Small intestine (tissue), 7 donors: ENCODE measurements at regions not wholly inside any gene's neighbourhood (a gene's known extent, or its start where the extent isn't known, plus 50 kb on each side); places are given as distances from the start of the nearest gene placed in this dataset.

Source experiments
- DNase-seq, 2 donors: peaks; one replicate each; pipeline versions ENCODE4 v3.0.0 to v3.0.0-alpha.2; 2013
- FAIRE-seq: peaks from 2 replicates; lab custom pipeline; 2012; peaks lifted over from hg19 to GRCh38; lab: Jason Lieb, UNC
- H3K27ac ChIP-seq, 3 donors: one replicate each; pipeline ENCODE4 v1.5.1; 2013; ENCODE audit warnings: low read length in 2 of 3, mild to moderate bottlenecking in 2 of 3, control low read depth in 1 of 3, inconsistent platforms in 1 of 3, low read depth in 1 of 3, moderate library complexity in 1 of 3
- H3K27me3 ChIP-seq, 3 donors: one replicate each; pipeline ENCODE4 v1.6.1; 2013; ENCODE audit warnings: low read length in 3 of 3, inconsistent platforms in 1 of 3; ENCODE audit not compliant: control insufficient read depth in 3 of 3, insufficient read depth in 3 of 3
- H3K36me3 ChIP-seq, 3 donors: one replicate each; pipeline ENCODE4 v1.6.1; 2013; ENCODE audit warnings: low read length in 3 of 3, inconsistent platforms in 1 of 3, low read depth in 1 of 3, mild to moderate bottlenecking in 1 of 3, moderate library complexity in 1 of 3; ENCODE audit not compliant: control insufficient read depth in 3 of 3, insufficient read depth in 2 of 3
- H3K4me1 ChIP-seq, 3 donors: one replicate each; pipeline ENCODE4 v1.6.1; 2013; ENCODE audit warnings: low read length in 2 of 3, inconsistent platforms in 1 of 3, low read depth in 1 of 3, mild to moderate bottlenecking in 1 of 3, moderate library complexity in 1 of 3; ENCODE audit not compliant: control insufficient read depth in 3 of 3, insufficient read depth in 2 of 3
- H3K4me3 ChIP-seq, 3 donors: one replicate each; pipeline ENCODE4 v1.5.1; 2013; ENCODE audit warnings: low read length in 3 of 3, control low read depth in 1 of 3, inconsistent platforms in 1 of 3, low read depth in 1 of 3, mild to moderate bottlenecking in 1 of 3, moderate library complexity in 1 of 3
- H3K9me3 ChIP-seq, 2 donors: one replicate each; pipeline ENCODE4 v1.6.1; 2013; ENCODE audit warnings: low read depth in 1 of 2, low read length in 1 of 2; ENCODE audit not compliant: control insufficient read depth in 2 of 2, insufficient read depth in 1 of 2
- WGBS, 3 donors: extraction: QIAGEN DNeasy Blood & Tissue Kit; methylation state at CpG; one replicate each; pipeline ENCODE4 v1.1.7; 2013; 5-methylcytosine and 5-hydroxymethylcytosine counted together
- donor health status: healthy with polysubstance abuse.
- donor health status: control.
- donor health status: control.
- donor health status: Bipolar disorder and iron deficiency.
- donor health status: healthy.

GRCh38 chr1:4944911-4945310 lies 290.5 kb downstream of the AJAP1 start:
- no peaks in the 10 kb centered on the region for H3K36me3 ChIP-seq
- H3K9me3 ChIP-seq, result peaks cover 0 to under 1% of the 10 kb centered on the region in 2 donors
- 84 to 93% (median 89%) methylated on average over 9 of the region's 9 CpGs for WGBS, 3 donors
- no peak for DNase-seq
- H3K4me3 ChIP-seq, result no peak overlapping the region
- FAIRE-seq, result no peak
- no peaks in the 10 kb centered on the region for H3K4me1 ChIP-seq
- H3K27me3 ChIP-seq, result no peaks in the 10 kb centered on the region
- H3K27ac ChIP-seq, result no peak overlapping the region

- Histone ChIP-seq H3K36me3 (no peaks in the 10 kb centered on the region), H3K27ac (no peak overlapping the region), H3K9me3 (peaks cover 0 to 3% of the 10 kb centered on the region in 2 donors), H3K4me3 (no peak overlapping the region), H3K27me3 (no peaks in the 10 kb centered on the region), H3K4me1 (no peaks in the 10 kb centered on the region)
- FAIRE-seq (no peak), DNase-seq (no peak)
- WGBS, 3 donors, result 50 to 81% (median 66%) methylated on average over 5 of the region's 5 CpGs
Measured at GRCh38 chr1:4944072-4944471, 289.7 kb downstream of the AJAP1 start.

DNA sequence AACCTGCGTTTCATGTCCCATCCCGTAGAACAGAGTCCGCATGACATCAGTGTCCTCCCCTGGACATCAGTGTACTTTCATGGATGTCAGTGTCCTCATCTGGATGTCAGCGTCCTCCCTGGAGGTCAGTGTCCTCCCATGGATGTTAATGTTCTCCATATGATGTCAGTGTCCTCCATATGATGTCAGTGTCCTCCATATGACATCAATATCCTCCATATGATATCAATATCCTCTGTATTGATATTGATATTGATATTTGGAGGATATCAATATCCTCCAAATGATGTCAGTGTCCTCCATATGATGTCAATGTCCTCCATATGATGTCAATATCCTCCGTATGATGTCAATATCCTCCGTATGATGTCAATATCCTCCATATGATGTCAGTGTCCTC lies 284.9 kb downstream of the AJAP1 start:
- H3K27ac ChIP-seq, result no peak overlapping the region
- no peaks in the 10 kb centered on the region for H3K27me3 ChIP-seq
- no peaks in the 10 kb centered on the region for H3K36me3 ChIP-seq
- FAIRE-seq, result no peak
- no peak overlapping the region for H3K4me3 ChIP-seq
- WGBS, 3 donors, result 73 to 82% (median 76%) methylated on average over 6 of the region's 6 CpGs
- H3K4me1 ChIP-seq, result no peaks in the 10 kb centered on the region
- peaks cover 0 to 3% of the 10 kb centered on the region in 2 donors for H3K9me3 ChIP-seq
- no peak for DNase-seq

DNA sequence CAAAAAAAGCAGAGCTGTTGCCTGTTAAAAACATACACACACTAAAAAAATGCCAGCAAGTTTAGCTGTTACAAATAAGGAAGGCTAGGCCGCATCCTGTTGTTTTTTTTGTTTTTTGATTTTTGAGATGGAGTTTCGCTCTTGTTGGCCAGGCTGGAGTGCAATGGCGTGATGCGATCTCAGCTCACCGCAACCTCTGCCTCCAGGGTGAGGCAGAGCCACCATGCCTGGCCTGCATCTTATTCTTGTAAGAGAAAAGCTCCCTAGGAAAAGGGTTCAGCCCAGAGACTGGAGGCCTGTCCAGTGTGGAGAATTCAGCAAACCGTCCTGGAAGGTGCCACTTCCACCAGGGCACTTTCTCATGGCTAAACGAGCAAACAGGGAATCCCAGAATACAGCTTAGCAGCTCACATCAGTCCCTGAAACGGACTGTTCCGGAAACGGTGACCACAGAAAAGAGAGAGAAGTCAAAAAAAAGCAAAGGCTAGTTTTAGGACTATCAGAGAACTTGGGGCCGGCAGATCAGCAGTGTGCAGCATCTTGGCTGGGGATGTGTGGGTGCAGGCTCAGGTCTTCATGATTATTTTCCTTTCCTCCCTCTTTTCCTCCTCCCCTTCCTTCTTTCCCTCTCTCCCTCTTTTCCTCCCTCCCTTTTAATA lies 283.6 kb downstream of the AJAP1 start:
- H3K36me3 ChIP-seq, result no peaks in the 10 kb centered on the region
- no peaks in the 10 kb centered on the region for H3K4me1 ChIP-seq
- FAIRE-seq (no peak), DNase-seq (no peak)
- H3K9me3 ChIP-seq, result peaks cover 0 to 3% of the 10 kb centered on the region in 2 donors
- no peak overlapping the region for H3K4me3 ChIP-seq
- no peaks in the 10 kb centered on the region for H3K27me3 ChIP-seq
- no peak overlapping the region for H3K27ac ChIP-seq
- 86 to 88% (median 88%) methylated on average over 11 of the region's 11 CpGs for WGBS, 3 donors

DNA sequence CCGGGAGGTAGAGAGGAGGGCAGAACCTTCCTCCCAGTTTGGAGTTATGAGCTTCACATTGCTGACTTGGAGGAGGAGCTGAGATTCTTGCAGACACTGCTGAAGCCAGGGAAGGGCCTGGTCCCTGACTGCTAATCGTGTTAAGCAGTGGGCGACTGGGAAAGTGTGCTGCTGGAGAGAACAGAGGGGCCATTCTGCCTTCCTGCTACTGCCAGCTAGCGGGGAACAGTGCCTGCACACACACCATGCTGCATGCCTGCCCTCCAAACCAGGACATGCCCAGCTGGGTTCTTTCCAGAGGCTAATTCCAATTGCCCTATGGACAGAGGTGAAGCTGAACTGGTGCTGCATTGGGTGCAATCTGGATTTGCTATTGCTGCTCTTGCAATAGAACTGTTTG lies 281.4 kb downstream of the AJAP1 start:
- 52 to 72% (median 61%) methylated on average over 4 of the region's 4 CpGs for WGBS, 3 donors
- DNase-seq, result no peak

DNA sequence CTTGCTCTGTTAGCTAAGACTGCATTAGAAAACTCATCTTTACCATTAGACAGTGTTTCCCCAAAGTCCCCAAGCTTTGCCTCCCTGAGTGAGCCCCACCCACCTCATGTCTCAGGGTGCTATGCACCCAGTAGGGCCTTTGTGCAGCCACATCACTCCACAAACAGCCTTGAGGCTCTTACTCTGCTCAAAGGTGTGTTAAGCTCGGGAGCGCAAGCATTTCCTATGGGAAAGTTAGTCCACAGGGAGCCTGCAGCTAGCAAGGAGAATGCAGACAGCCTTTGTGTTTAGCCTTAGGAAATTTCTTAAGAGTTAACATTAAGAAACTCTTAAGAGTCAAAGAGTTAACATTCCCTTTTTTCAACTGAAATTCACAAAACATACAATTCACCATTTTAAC lies 278.8 kb downstream of the AJAP1 start:
- Histone ChIP-seq H3K36me3 (no peaks in the 10 kb centered on the region), H3K4me3 (no peak overlapping the region), H3K27me3 (no peaks in the 10 kb centered on the region), H3K4me1 (no peaks in the 10 kb centered on the region), H3K9me3 (no peaks in the 10 kb centered on the region), H3K27ac (no peak overlapping the region)
- FAIRE-seq, result no peak
- DNase-seq, result no peak
- 67 to 78% (median 72%) methylated on average over 2 of the region's 2 CpGs for whole genome bisulfite sequencing, 3 donors

More for the DNA sequence above, 281.4 kb downstream of the AJAP1 start:
- peaks cover 0 to 3% of the 10 kb centered on the region in 2 donors for H3K9me3 ChIP-seq
- no peak overlapping the region for H3K27ac ChIP-seq
- no peaks in the 10 kb centered on the region for H3K4me1 ChIP-seq
- H3K4me3 ChIP-seq, result no peak overlapping the region
- H3K27me3 ChIP-seq, result no peaks in the 10 kb centered on the region
- H3K36me3 ChIP-seq, result no peaks in the 10 kb centered on the region
- FAIRE-seq, result no peak

DNA sequence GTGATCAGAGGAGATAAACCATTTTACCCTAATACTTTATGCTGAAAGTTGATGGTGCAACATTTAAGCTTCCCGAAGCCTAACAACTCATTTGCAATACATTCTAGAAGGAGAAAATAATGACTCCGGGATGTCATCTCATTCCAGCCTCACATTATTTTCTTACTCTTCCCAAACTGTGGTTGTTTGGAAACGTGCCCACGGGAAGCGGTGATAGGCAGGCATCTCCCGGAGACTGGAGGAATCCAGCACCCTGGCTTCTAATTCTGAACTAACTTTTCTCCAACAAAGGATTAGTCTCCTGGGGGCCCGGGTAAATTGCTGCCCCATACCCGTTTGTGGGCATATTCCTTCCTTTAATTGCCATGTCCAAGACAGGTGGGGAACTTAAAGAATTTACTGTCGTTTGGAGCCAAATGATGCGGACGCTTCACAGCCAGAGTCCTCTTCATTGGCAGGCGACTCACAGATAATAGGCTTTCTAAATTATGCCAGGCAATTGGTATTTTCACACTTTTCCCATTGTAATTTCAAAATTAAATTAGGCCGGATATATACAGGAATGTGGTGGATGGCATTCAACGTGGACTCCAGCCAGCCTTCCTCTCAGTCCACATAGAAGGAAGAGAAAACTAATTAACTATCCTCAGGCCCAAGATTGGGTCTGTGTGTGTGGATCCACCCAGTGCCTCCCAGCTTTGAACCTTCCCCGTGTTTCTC lies 278.1 kb downstream of the AJAP1 start:
- Histone ChIP-seq H3K27me3 (no peaks in the 10 kb centered on the region), H3K4me3 (no peak overlapping the region), H3K36me3 (no peaks in the 10 kb centered on the region), H3K4me1 (no peaks in the 10 kb centered on the region), H3K9me3 (no peaks in the 10 kb centered on the region), H3K27ac (no peak overlapping the region)
- no peak for DNase-seq
- WGBS, 3 donors, result 77 to 82% (median 78%) methylated on average over 15 of the region's 15 CpGs
- FAIRE-seq, result no peak

DNA sequence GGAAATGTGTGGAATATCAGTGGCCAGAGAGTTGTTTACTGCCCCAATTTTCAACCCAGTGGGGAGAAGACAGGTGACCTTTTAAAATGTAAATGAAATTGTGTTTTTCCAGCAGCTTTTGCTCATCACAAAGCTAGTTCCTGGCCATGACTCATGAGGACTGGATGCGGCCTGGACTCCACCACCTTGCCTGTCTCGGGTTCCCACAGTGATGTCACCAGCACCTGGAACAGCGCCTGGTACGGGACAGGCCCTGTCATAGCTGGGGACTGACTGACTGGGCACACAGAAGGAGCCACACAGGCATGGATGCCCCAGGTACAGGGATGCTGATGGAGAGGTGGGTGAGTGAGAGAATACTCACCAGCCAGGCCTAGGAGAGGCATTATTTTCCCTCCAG lies 277.1 kb downstream of the AJAP1 start:
- WGBS, 3 donors, result 68 to 78% (median 72%) methylated on average over 4 of the region's 4 CpGs
- Histone ChIP-seq H3K27me3 (no peaks in the 10 kb centered on the region), H3K4me3 (no peak overlapping the region), H3K4me1 (no peaks in the 10 kb centered on the region), H3K36me3 (no peaks in the 10 kb centered on the region), H3K27ac (no peak overlapping the region), H3K9me3 (no peaks in the 10 kb centered on the region)
- DNase-seq (no peak), FAIRE-seq (no peak)
